ENCODE measurements at regions not wholly inside any gene's neighbourhood (a gene's known extent, or its start where the extent isn't known, plus 50 kb on each side); places are given as distances from the start of the nearest gene placed in this dataset.
"Not testable (repeated sequence)": the region's sequence is repeated elsewhere in the genome, so short reads cannot be mapped to it uniquely, and the experiment has no call there.

GRCh38 chr4:184333446-184333845 is 115.8 kb upstream of the ENPP6 start:
- not testable (repeated sequence) for TF ChIP-seq POLR2A, TAF1, POLR2AphosphoS5 (IDR thresholded peaks at IDR 0.05; ENCODE audit: low read depth, low read length)

All from GM12891 (cell line).